NCI-H82 treated with DMSO at 0.1 percent for 48 hours (cell line): ENCODE measurements at regions not wholly inside any gene's neighbourhood (a gene's known extent, or its start where the extent isn't known, plus 50 kb on each side); places are given as distances from the start of the nearest gene placed in this dataset.
"Not testable (repeated sequence)": the region's sequence is repeated elsewhere in the genome, so short reads cannot be mapped to it uniquely, and the experiment has no call there.

Experiments used
- DNase-seq: peaks from one replicate; lab custom pipeline; 2025; ENCODE audit not compliant: unreplicated experiment; lab: John Stamatoyannopoulos, UW

- DNase-seq, result no peak
Observed at GRCh38 chr10:80856186-80856585, 318.5 kb downstream of the SH2D4B start.

- not testable (repeated sequence) for DNase-seq
Observed at GRCh38 chr10:80859279-80859678, 321.6 kb downstream of the SH2D4B start.

GRCh38 chr10:80860719-80861118 is 323.0 kb downstream of the SH2D4B start:
- no peak for DNase-seq

- no peak for DNase-seq
Observed at GRCh38 chr10:80861882-80862281, 324.2 kb downstream of the SH2D4B start.

- DNase-seq, result no peak
Observed at GRCh38 chr10:80870282-80870681, 332.6 kb downstream of the SH2D4B start.

- no peak for DNase-seq
Observed at GRCh38 chr10:80871083-80871482, 333.4 kb downstream of the SH2D4B start.

- DNase-seq, result no peak
Observed at GRCh38 chr10:80878330-80878729, 340.6 kb downstream of the SH2D4B start.

GRCh38 chr10:80890146-80890545 is 352.4 kb downstream of the SH2D4B start:
- no peak for DNase-seq

GRCh38 chr10:80893256-80893655 is 355.6 kb downstream of the SH2D4B start:
- DNase-seq, result no peak

GRCh38 chr10:80894311-80894791 is 356.6 kb downstream of the SH2D4B start:
- no peak for DNase-seq

- DNase-seq, result no peak
Observed at GRCh38 chr10:80894797-80895467, 357.2 kb downstream of the SH2D4B start.

GRCh38 chr10:80896076-80896475 is 358.4 kb downstream of the SH2D4B start:
- no peak for DNase-seq

GRCh38 chr10:80896959-80897358 is 359.3 kb downstream of the SH2D4B start:
- no peak for DNase-seq

GRCh38 chr10:80900661-80901060 is 363.0 kb downstream of the SH2D4B start:
- no peak for DNase-seq

- no peak for DNase-seq
Observed at GRCh38 chr10:80908611-80909010, 370.9 kb downstream of the SH2D4B start.

- DNase-seq, result peak; percentile 11
Observed at GRCh38 chr10:80909254-80909653, 371.6 kb downstream of the SH2D4B start.

GRCh38 chr10:80917636-80918035 is 379.9 kb downstream of the SH2D4B start:
- DNase-seq, result no peak

GRCh38 chr10:80921032-80921431 is 383.3 kb downstream of the SH2D4B start:
- no peak for DNase-seq

- peak; percentile 17 for DNase-seq
Observed at GRCh38 chr10:80924063-80924952, 386.6 kb downstream of the SH2D4B start.

- no peak for DNase-seq
Observed at GRCh38 chr10:80927419-80928078, 389.8 kb downstream of the SH2D4B start.

GRCh38 chr10:80938903-80939302 is 401.2 kb downstream of the SH2D4B start:
- DNase-seq, result no peak
